HG02610 (cell line): ENCODE measurements at regions not wholly inside any gene's neighbourhood (a gene's known extent, or its start where the extent isn't known, plus 50 kb on each side); places are given as distances from the start of the nearest gene placed in this dataset.

ENCODE experiments used
- ATAC-seq: cut with Tn5 transposase; IDR thresholded peaks from one replicate; pipeline ENCODE4 v1.9.1; 2021; ENCODE audit warnings: mild to moderate bottlenecking, moderate library complexity; ENCODE audit not compliant: unreplicated experiment

GRCh38 chr4:188534297-188534696 is 395.1 kb downstream of the TRIML1 start:
- ATAC-seq: no peak

DNA sequence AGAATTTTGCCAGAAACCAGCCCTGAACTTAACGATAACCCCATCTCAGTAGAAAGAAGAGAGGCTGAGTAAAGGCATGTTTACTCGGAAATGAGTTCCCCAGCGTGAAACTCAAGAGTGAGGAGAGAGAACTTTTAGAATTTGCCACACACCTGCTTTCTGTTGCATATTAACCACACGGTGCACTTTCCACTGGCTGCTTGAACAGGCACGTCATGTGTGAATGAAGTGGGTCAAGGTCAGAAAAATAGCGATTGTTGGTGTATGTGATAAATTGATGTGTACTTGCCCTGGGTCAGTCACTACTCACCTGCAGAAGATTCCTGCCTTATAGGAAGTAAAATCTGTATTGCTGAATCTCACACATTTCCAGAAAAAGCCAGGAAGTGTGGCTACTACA is 395.7 kb downstream of the TRIML1 start:
- no peak for ATAC-seq

DNA sequence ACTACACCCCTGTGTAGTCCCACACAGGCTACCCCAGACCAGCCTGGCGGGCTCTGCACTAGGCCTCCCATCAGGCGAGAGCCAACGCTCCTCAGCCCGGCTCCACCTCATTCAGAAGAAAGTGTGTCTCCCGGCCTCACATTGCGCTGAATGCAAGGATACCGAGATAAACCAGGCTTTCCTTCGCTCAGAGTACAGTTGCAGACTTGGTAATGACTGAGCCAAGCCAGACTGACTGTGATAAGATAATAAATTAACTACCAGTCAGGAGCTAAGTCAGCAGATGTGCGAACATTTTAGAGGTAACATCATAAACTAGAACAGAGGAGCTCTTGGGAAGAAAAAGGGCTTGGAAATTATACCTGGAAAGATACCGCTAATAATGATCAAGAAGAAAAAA is 397.6 kb downstream of the TRIML1 start:
- ATAC-seq: no peak

DNA sequence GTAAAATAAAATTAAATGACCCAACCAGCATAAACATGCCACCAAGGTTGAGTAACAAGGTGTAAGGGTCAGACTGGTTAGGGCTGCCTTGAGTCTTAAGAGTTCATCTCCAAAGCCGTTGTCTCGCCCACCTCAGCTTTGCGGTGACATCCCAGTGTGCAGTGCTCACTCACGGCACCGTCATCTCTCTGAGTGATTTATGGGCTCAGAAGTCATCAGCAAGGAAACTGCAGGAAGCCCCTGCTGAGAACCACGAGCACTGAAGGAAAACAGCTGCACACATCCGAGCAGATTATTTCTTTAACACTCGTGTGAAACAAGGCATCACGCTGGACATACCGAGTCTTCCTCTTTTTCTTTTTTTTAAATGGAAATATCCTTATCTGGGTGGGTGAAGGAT is 411.1 kb downstream of the TRIML1 start:
- no peak for ATAC-seq

DNA sequence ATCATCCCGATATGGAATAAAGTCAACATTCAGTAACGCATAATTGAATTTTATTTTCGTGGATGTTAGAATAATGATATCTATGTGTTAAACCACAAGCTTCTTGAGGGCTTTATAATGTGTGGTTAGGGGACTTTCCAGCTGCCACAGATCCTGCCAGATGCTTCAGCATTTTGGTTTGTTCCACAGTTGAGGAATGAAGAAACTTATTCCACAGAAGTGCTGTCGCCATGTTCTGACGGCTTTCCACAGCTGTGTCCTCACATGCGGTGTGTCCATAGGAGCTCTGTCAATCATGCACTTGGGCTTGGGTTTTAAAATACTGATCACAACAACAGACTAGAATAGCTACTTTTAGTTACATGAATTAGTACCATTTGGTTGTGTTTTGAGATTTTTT is 411.9 kb downstream of the TRIML1 start:
- no peak for ATAC-seq

- ATAC-seq: no peak
Observed at GRCh38 chr4:188552741-188553275, 413.6 kb downstream of the TRIML1 start.

- ATAC-seq: no peak
Observed at GRCh38 chr4:188554413-188554812, 415.2 kb downstream of the TRIML1 start.

- no peak for ATAC-seq
Observed at GRCh38 chr4:188573104-188573503, 433.9 kb downstream of the TRIML1 start.

DNA sequence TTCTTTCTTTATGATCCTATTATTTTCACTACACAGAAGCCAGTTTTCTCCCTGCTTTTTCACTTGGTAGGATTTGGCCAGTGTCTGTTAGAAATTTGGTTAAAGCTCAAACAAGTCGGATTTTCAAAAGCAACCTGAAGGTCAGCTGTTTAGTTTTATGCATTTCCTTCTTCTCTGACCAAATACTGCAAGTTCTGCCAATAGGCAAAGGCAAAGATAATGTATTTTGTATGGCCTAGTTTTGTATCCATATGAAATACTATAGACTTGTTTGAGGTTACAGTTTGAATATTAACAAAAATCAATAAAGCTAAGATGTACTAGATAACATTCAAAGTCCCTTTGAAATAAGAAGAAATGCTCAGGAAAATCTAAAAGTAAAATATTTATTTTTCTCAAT is 439.4 kb downstream of the TRIML1 start:
- no peak for ATAC-seq

- no peak for ATAC-seq
Observed at GRCh38 chr4:188596021-188596420, 456.8 kb downstream of the TRIML1 start.

GRCh38 chr4:188603646-188604045 is 464.4 kb downstream of the TRIML1 start:
- ATAC-seq: no peak

GRCh38 chr4:188606635-188607034 is 467.4 kb downstream of the TRIML1 start:
- ATAC-seq: no peak

DNA sequence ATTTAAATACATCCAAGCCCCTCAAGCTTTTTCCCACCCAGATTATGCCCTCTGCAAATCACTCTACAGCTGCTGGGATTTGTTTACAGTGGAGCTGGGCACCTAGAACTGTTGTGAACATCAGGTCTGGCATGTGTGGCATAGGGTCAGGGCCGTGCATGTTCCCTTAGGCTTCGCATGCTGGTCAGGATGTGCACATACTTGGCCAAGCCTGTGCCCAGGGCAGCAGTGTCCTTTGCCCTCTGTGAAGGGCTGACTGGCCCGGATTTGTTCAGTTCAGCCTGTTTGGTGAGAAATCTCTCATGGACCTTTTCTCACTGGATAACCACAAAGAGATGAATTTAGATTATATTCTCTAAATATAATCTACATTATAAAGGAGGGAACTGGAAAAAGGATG is 471.9 kb downstream of the TRIML1 start:
- ATAC-seq: no peak

DNA sequence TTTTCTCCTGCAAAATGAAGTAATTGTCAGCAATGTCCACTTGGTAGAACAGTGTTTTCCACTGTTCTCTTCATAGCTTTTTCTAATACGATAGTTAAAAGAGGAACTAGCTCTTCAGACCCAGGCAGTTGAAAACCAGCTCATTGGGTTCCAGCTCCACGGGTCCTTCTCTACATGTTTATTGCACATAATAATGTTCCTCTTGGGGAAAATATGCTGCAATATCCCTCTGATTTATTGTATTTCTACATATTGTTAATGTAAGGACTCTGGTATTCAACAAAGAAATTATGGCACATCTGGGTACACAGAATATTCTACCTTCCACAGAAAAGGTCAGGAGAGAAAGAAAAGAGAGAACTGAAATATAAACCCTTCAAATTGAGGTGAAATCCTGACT is 473.4 kb downstream of the TRIML1 start:
- ATAC-seq: no peak

DNA sequence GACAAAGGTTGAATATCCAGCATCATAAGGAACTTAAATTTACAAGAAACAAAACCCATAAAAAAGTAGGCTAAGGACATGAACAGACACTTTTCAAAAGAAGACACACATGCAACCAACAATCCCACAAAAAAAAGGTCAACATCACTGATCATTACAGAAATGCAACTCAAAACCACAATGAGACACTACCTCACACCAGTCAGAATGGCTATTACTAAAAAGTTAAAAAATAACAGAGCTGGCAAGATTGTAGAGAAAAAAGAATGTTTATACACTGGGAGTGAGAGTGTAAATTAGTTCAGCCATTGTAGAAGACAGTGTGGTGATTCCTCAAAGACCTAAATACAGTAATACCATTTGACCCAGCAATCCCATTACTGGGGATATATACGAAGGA is 474.7 kb downstream of the TRIML1 start:
- ATAC-seq: no peak

DNA sequence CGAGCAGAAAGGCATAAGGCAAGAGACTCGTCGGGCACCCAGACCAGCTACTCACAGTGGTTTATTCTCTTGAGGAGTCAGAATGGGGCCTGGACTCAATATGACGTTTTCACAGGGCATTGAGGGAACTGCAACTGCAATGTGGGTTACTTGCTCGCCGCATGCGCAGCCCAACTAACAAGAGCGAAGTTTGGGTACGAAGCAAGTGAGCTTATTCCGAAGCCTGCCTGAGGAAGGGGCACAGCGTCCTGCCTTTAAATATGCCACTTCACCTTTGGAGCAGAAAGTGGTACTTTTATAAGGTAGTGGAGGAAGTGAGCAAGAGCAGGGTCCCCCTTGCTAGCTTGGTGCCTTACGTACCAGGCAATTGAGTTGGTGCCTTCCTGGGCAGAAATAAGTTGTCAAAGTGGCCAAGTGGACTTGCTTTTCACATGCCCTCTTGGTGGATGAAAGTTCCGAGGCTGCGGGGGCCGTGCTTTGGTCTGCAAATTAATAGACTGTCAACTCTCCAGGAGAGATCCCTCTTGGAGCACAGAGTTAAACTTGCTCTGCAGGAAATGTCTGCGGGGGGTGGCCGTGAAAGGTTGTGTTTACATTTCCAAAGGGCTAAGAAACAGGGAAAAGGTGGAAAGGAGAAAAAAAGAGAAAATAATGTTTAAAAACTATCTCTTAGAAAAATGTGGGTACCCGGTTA is 480.4 kb downstream of the TRIML1 start:
- no peak for ATAC-seq

DNA sequence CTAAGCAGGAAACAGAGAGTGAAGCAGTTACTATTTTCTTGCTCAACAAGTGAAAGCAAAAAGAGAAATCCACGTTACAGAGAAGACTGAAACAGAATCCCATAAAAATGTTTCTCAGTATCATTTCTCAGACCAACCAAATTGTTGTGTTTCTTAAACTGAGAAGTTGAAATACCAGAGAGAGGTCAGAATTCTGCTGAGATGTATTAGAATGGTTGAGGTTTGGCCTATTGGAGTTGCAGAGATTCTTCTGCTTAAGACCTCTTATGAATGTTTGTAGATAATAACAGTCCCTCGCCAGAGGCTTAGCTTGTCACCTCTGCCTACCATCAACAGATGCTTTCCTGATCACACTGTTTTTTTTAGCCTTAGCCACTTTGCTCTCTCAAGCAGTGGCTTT is 481.4 kb downstream of the TRIML1 start:
- no peak for ATAC-seq

GRCh38 chr4:188623314-188623854 is 484.1 kb downstream of the TRIML1 start:
- ATAC-seq: no peak

DNA sequence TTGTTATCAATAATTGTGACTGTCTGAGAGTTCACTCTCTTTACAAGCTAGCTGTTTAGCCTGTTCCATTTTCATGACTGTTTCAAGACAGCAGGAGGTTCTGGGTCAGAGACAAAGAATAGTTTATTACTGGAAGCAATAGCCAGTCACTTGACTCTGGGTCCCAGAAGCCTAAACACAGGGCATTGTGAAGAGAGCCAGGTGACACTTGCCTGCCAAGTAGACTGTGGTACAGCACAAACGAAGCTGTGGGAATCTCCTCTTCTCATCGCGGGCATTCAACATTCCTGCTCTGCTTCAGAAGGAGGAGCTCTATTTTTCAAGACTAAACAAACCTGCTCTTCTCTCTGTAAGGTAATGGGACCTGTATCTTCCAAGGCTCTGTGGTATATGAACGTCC is 485.1 kb downstream of the TRIML1 start:
- ATAC-seq: no peak

GRCh38 chr4:188627892-188628291 is 488.7 kb downstream of the TRIML1 start:
- ATAC-seq: no peak

DNA sequence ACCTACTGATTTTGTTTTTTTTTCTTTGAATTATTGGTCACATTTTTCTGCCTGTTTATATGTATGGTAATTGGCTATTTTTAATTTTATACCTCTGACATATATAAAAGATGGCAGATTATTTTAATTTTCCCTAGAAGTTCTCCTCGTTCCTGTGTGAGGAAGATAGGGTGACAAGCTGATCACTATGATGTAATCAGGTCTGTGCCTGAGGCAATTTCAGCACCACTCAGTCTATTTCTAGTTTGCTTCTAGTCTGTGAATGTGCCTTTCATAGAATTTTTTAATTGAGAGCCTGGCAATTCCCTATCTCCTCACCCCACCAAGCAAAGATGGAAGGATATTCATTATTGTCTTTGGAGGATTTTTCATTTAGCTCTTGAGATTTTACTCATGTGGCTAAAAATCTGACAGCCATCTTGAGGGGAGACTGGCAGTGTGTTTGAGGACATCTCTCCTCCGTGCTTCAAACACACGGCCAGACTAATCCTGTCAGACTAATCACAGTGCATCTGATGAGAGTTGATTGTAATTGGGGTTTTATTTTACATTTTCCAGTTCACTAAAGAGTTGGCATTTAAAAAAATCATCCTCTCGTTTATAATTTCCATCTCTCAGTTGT is 500.3 kb downstream of the TRIML1 start:
- no peak for ATAC-seq

- ATAC-seq: no peak
Observed at GRCh38 chr4:188647820-188648370, 508.7 kb downstream of the TRIML1 start.
